ENCODE measurements at regions not wholly inside any gene's neighbourhood (a gene's known extent, or its start where the extent isn't known, plus 50 kb on each side); places are given as distances from the start of the nearest gene placed in this dataset.

GRCh38 chr2:136253288-136254004, 135.5 kb upstream of the CXCR4 start:
- intact Hi-C loops (cut with micrococcal nuclease; ENCODE audit: unreplicated experiment) (loop anchor here (2.0 to 10.0 kb wide), 4 partner anchors 47 to 199 kb away; no protein-coding TSS in a partner anchor), in situ Hi-C loops (cut with MboI) (no loop called here)
- no peak for DNase-seq (ENCODE audit: low read depth, low spot score)
- TF ChIP-seq MTA2 (IDR thresholded peaks at IDR 0.05; ENCODE audit: low read depth) (no peak), PAX5 (IDR thresholded peaks at IDR 0.05; ENCODE audit: borderline replicate concordance, low read depth, low read length) (no peak), NBN (IDR thresholded peaks at IDR 0.05) (no peak), DPF2 (IDR thresholded peaks at IDR 0.05) (peak; percentile 43), ATF2 (IDR thresholded peaks at IDR 0.05; ENCODE audit: low read length) (no peak), HCFC1 (IDR thresholded peaks at IDR 0.05; ENCODE audit: low read length) (no peak), ZBTB11 (CRISPR knock-in tag; IDR thresholded peaks at IDR 0.05) (no peak), CEBPZ (IDR thresholded peaks at IDR 0.05; ENCODE audit: low read depth, low read length) (no peak), BCLAF1 (IDR thresholded peaks at IDR 0.05) (no peak), RAD21 (IDR thresholded peaks at IDR 0.05; ENCODE audit: insufficient read depth, low read depth, low read length) (peak; percentile 36; the same call in 1 of the 2 replicates), TAF1 (IDR thresholded peaks at IDR 0.05; ENCODE audit: borderline replicate concordance, low read depth, low read length) (no peak), PAX8 (IDR thresholded peaks at IDR 0.05) (no peak), YBX1 (IDR thresholded peaks at IDR 0.05) (no peak)

More at GRCh38 chr2:136253288-136254004, 135.5 kb upstream of the CXCR4 start:
- no peak overlapping the region for H3K4me3 ChIP-seq
- H3K4me1 ChIP-seq (ENCODE audit: control insufficient read depth, insufficient read depth, low read length) = peaks cover 12% of the 10 kb centered on the region
- H3K9ac ChIP-seq (ENCODE audit: control insufficient read depth, insufficient read depth, low read length) = no peak overlapping the region
- FAIRE-seq = no peak
- H3K27me3 ChIP-seq (replicated peaks in 1 of 2; ENCODE audit: control insufficient read depth in 2 of 2, insufficient read depth in 2 of 2, low read length in 1 of 2) = 0 out of 4 replicates have a peak, but pooled peaks cover 0 to under 1% of the 10 kb centered on the region in 2 experiments
- peak overlapping the region; percentile 48 for H2AFZ ChIP-seq (ENCODE audit: control insufficient read depth, low read depth, low read length)
- H4K20me1 ChIP-seq (ENCODE audit: control insufficient read depth, insufficient read depth) = no peaks in the 10 kb centered on the region
- H3K79me2 ChIP-seq (ENCODE audit: control insufficient read depth, insufficient read depth, low read length) = no peaks in the 10 kb centered on the region
- ChIA-PET CTCF (interaction anchor here (0.8 to 5.6 kb wide), 17 partner anchors 15 to 339 kb away, joined by 3 to 42 read pairs (median 9); no protein-coding TSS in a partner anchor), RAD21 (ENCODE audit: unreplicated experiment) (interaction anchor here (0.8 to 6.1 kb wide), 30 partner anchors 8 to 256 kb away, joined by 3 to 69 read pairs (median 18); no protein-coding TSS in a partner anchor), SMC1A (ENCODE audit: uncharacterized antibody, unreplicated experiment) (interaction anchor here (0.6 to 8.0 kb wide), 35 partner anchors 8 to 340 kb away, joined by 3 to 166 read pairs (median 12); no protein-coding TSS in a partner anchor), POLR2A (interaction anchor here (0.6 to 7.3 kb wide), 15 partner anchors 8 to 201 kb away, joined by 3 to 47 read pairs (median 8); no protein-coding TSS in a partner anchor)
- no TSS peak for BruUV-seq (replicated peaks)
- H3K36me3 ChIP-seq (ENCODE audit: control insufficient read depth in 2 of 2, insufficient read depth in 2 of 2, low read length in 1 of 2) = no peaks in the 10 kb centered on the region
- H3K9me3 ChIP-seq (replicated peaks; ENCODE audit: control insufficient read depth, insufficient read depth, low read length) = no peaks in the 10 kb centered on the region; the same call in 2 of the 3 replicates
- 50% methylated on average over 6 of the region's 6 CpGs for WGBS (ENCODE audit: insufficient coverage, insufficient replicate concordance, low lambda C conversion rate, missing lambda C conversion rate)
- peak; percentile 10 for ATAC-seq
- H3K4me2 ChIP-seq (ENCODE audit: control insufficient read depth, insufficient read depth) = no peak overlapping the region
- no peak overlapping the region for H3K27ac ChIP-seq (ENCODE audit: control insufficient read depth, insufficient read depth)

Data from GM12878 (cell line).